K562 (cell line): ENCODE measurements at regions not wholly inside any gene's neighbourhood (a gene's known extent, or its start where the extent isn't known, plus 50 kb on each side); places are given as distances from the start of the nearest gene placed in this dataset.

Source experiments
- ATAC-seq: fragments of 200-7000 bp; cut with Tn5 transposase; 3 replicates; pipeline ENCODE4 v1.9.1; 2020; ENCODE audit warnings: moderate library complexity
- BruUV-seq: library from RNA; stranded (reverse); fragments of 400-500 nt; replicated peaks from 2 replicates; lab custom pipeline; 2021; lab: Mats Ljungman, UMichigan
- CTCF ChIA-PET: fragments of 300-600 bp; formaldehyde crosslinking; extraction: SDS; loops from one replicate; lab custom pipeline; 2021; ENCODE audit warnings: low intra/inter-chr PET ratio; lab: Yijun Ruan, JAX
- POLR2A ChIA-PET: fragments of 300-600, 350-650 bp; sonication (Branson Sonifier 250); formaldehyde crosslinking; extraction: SDS; loops from one replicate; lab custom pipeline; 2021; ENCODE audit warnings: antibody characterized with exemption, inconsistent platforms; lab: Yijun Ruan, JAX
- DNase-seq, 4 experiments: peaks; one replicate each; pipeline versions ENCODE4 v3.0.0 to v3.0.0-alpha.2; 2011 to 2018; ENCODE audit warnings: low spot score in 3 of 4, mixed read lengths in 3 of 4; ENCODE audit errors: extremely low read depth in 1 of 4
- FAIRE-seq: peaks from 2 replicates; lab custom pipeline; 2011; peaks lifted over from hg19 to GRCh38; lab: Jason Lieb, UNC
- H2AFZ ChIP-seq: 2 replicates; pipeline ENCODE4 v1.6.0; 2011; ENCODE audit warnings: low read depth, low read length, control low read depth, inconsistent platforms
- H3K27ac ChIP-seq: fragments of 200-600 bp; 3 replicates; pipeline ENCODE4 v1.8.0; 2011; ENCODE audit warnings: low read depth, mild to moderate bottlenecking, control low read depth, inconsistent platforms, low read length, moderate library complexity, mixed read lengths; ENCODE audit errors: extremely low read depth
- H3K27me3 ChIP-seq, 2 experiments: fragments of 300-600 bp in 1 of 2; 2 replicates in 1 of 2; 3 replicates in 1 of 2; pipeline versions ENCODE4 v1.6.0 to v1.8.0; 2011; ENCODE audit warnings: inconsistent platforms in 2 of 2, low read length in 2 of 2, mild to moderate bottlenecking in 1 of 2, mixed read lengths in 1 of 2, moderate library complexity in 1 of 2; ENCODE audit not compliant: control insufficient read depth in 2 of 2, insufficient read depth in 2 of 2
- H3K36me3 ChIP-seq: fragments of 300-600 bp; 3 replicates; pipeline ENCODE4 v1.8.0; 2011; ENCODE audit warnings: mild to moderate bottlenecking, low read length, inconsistent platforms; ENCODE audit not compliant: control insufficient read depth, insufficient read depth
- H3K4me1 ChIP-seq, 2 experiments: fragments of 200-600 bp in 1 of 2; replicated peaks in 1 of 2; 2 replicates in 1 of 2; 3 replicates in 1 of 2; pipeline versions ENCODE4 v1.5.1 to v1.8.0; 2011; ENCODE audit warnings: inconsistent platforms in 2 of 2, low read length in 2 of 2, mild to moderate bottlenecking in 1 of 2, mixed read lengths in 1 of 2, moderate library complexity in 1 of 2; ENCODE audit not compliant: control insufficient read depth in 2 of 2, insufficient read depth in 2 of 2
- H3K4me2 ChIP-seq: 2 replicates; pipeline ENCODE4 v1.6.1; 2011; ENCODE audit warnings: low read length, control low read depth, inconsistent platforms, mixed read lengths; ENCODE audit not compliant: insufficient read depth
- H3K4me3 ChIP-seq: fragments of 200-600 bp; sonication (generic), shearing (Covaris generic); 2 replicates; pipeline ENCODE4 v1.5.1; 2016; ENCODE audit warnings: control low read depth, inconsistent platforms
- H3K79me2 ChIP-seq: fragments of 200-600 bp; 3 replicates; pipeline ENCODE4 v1.8.0; 2011; ENCODE audit warnings: low read length, inconsistent platforms; ENCODE audit not compliant: control insufficient read depth, insufficient read depth
- H3K9ac ChIP-seq, 2 experiments: 2 replicates each; pipeline versions ENCODE4 v1.6.0 to v1.6.1; 2011; ENCODE audit warnings: low read depth in 2 of 2, low read length in 2 of 2, control low read depth in 1 of 2, inconsistent platforms in 1 of 2, mild to moderate bottlenecking in 1 of 2, mixed read lengths in 1 of 2; ENCODE audit not compliant: insufficient read depth in 1 of 2
- H3K9me1 ChIP-seq: one replicate; pipeline ENCODE4 v1.6.0; 2011; ENCODE audit warnings: inconsistent platforms, mild to moderate bottlenecking, low read length, moderate library complexity; ENCODE audit not compliant: control insufficient read depth, insufficient read depth
- H3K9me3 ChIP-seq: replicated peaks from 2 replicates; pipeline ENCODE4 v1.5.1; 2011; ENCODE audit warnings: low read depth, low read length, inconsistent platforms; ENCODE audit not compliant: control insufficient read depth, insufficient read depth
- H4K20me1 ChIP-seq: replicated peaks from 2 replicates; pipeline ENCODE4 v1.6.1; 2011; ENCODE audit warnings: low read length, inconsistent platforms, mixed read lengths; ENCODE audit not compliant: control insufficient read depth, insufficient read depth
- AFF4 ChIP-seq: sonication (generic); formaldehyde crosslinking; IDR thresholded peaks from 2 replicates; pipeline ENCODE4 v1.8.0; 2023; ENCODE audit warnings: mild to moderate bottlenecking, missing genetic modification reagents
- ARID1B ChIP-seq: fragments of 450-650 bp; IDR thresholded peaks from 2 replicates; pipeline ENCODE4 v1.6.1; 2016; ENCODE audit warnings: antibody characterized with exemption, mild to moderate bottlenecking, inconsistent platforms
- CBFA2T2 ChIP-seq: fragments of 450-650 bp; conservative IDR thresholded peaks from 2 replicates; pipeline ENCODE4 v1.6.1; 2017; ENCODE audit warnings: mild to moderate bottlenecking
- CTBP1 ChIP-seq: fragments of 450-650 bp; IDR thresholded peaks from 2 replicates; pipeline ENCODE4 v1.6.1; 2016; ENCODE audit warnings: borderline replicate concordance
- E2F1 ChIP-seq: sonication (generic); formaldehyde crosslinking; IDR thresholded peaks from 2 replicates; pipeline ENCODE4 v1.8.1; 2023; ENCODE audit warnings: mild to moderate bottlenecking, missing genetic modification reagents, moderate library complexity
- E4F1 ChIP-seq: fragments of 250-450 bp; sonication (Bioruptor Pico); IDR thresholded peaks from 2 replicates; pipeline ENCODE4 v1.5.0; 2021; ENCODE audit warnings: mild to moderate bottlenecking, borderline replicate concordance
- FOXJ2 ChIP-seq: fragments of 200-800 bp; sonication (Bioruptor generic); IDR thresholded peaks from 2 replicates; pipeline ENCODE4 v1.6.1; 2016; ENCODE audit warnings: missing genetic modification characterization, missing compliant biosample characterization
- JUN ChIP-seq, 2 experiments: sonication (generic) in 1 of 2; formaldehyde crosslinking in 1 of 2; IDR thresholded peaks; 2 replicates each; pipeline versions ENCODE4 v1.6.1 to v1.8.0; 2012 to 2022; ENCODE audit warnings: borderline replicate concordance in 2 of 2, mild to moderate bottlenecking in 2 of 2, improper control_type of control experiment in 1 of 2, low read depth in 1 of 2, low read length in 1 of 2, missing genetic modification reagents in 1 of 2
- PHB2 ChIP-seq: fragments of 450-650 bp; IDR thresholded peaks from 2 replicates; pipeline ENCODE4 v1.6.1; 2017; ENCODE audit warnings: low read depth
- RBFOX2 ChIP-seq: fragments of 200-400 bp; formaldehyde crosslinking; IDR thresholded peaks from 2 replicates; pipeline ENCODE4 v1.6.1; 2017; ENCODE audit warnings: low read depth, mild to moderate bottlenecking, low read length, moderate library complexity
- TCF7L2 ChIP-seq: fragments of 150-350 bp; IDR thresholded peaks from 2 replicates; pipeline ENCODE4 v1.6.1; 2016; ENCODE audit warnings: low read depth, mild to moderate bottlenecking, low read length, moderate library complexity
- TEAD4 ChIP-seq, 2 experiments: sonication (generic) in 1 of 2; formaldehyde crosslinking in 1 of 2; IDR thresholded peaks; 2 replicates each; pipeline versions ENCODE4 v1.6.1 to v1.8.0; 2012 to 2022; ENCODE audit warnings: borderline replicate concordance in 1 of 2, inconsistent platforms in 1 of 2, low read length in 1 of 2, mild to moderate bottlenecking in 1 of 2, missing genetic modification reagents in 1 of 2
- THRAP3 ChIP-seq: fragments of 450-650 bp; IDR thresholded peaks from 2 replicates; pipeline ENCODE4 v1.6.1; 2016; ENCODE audit warnings: mild to moderate bottlenecking, inconsistent platforms, borderline replicate concordance
- ZNF445 ChIP-seq: fragments of 250-450 bp; sonication (Bioruptor Pico); IDR thresholded peaks from 2 replicates; pipeline ENCODE4 v1.4.0; 2020; ENCODE audit warnings: low read depth, mild to moderate bottlenecking, moderate library complexity
- WGBS: fragments of 100-300 bp; shearing (Covaris generic); methylation state at CpG from one replicate; pipeline ENCODE4 v1.1.6; 2016; ENCODE audit warnings: low coverage, mixed read lengths; ENCODE audit not compliant: insufficient coverage; ENCODE audit errors: missing lambda C conversion rate; 5-methylcytosine and 5-hydroxymethylcytosine counted together
- in situ Hi-C: fragments of 300-500 bp; cut with MboI; formaldehyde crosslinking; loops from 4 replicates; pipeline ENCODE4 v1.15.0; 2018; ENCODE audit warnings: inconsistent platforms, mixed read lengths
- intact Hi-C: fragments of 100-400 bp; cut with micrococcal nuclease; formaldehyde crosslinking; loops from 2 replicates; pipeline ENCODE4 v1.14.2; 2022

- TF ChIP-seq CBFA2T2: no peak
Observed at GRCh38 chrX:16063141-16063540, 60.2 kb upstream of the GRPR start (continued).

GRCh38 chrX:16061296-16061695, 62.1 kb upstream of the GRPR start:
- FAIRE-seq: no peak
- POLR2A ChIA-PET: no interaction called here
- ATAC-seq: no peak
- no peak for TF ChIP-seq ZNF445 (CRISPR knock-in tag)
- TF ChIP-seq AFF4 (CRISPR knock-in tag): no peak
- no peak for TF ChIP-seq FOXJ2 (tag)
- TF ChIP-seq TCF7L2: no peak
- TF ChIP-seq TEAD4 (IDR thresholded peaks at IDR 0.05; ENCODE audit: low read length): no peak
- no peak for TF ChIP-seq TEAD4 (CRISPR knock-in tag; IDR thresholded peaks at IDR 0.05; ENCODE audit: borderline replicate concordance)
- TF ChIP-seq JUN (IDR thresholded peaks at IDR 0.05; ENCODE audit: borderline replicate concordance, low read depth, low read length): no peak
- TF ChIP-seq JUN (CRISPR knock-in tag; IDR thresholded peaks at IDR 0.05; ENCODE audit: borderline replicate concordance): no peak
- no peak for TF ChIP-seq RBFOX2
- TF ChIP-seq E4F1: no peak
- no peak for TF ChIP-seq E2F1 (CRISPR knock-in tag)
- TF ChIP-seq PHB2: no peak
- TF ChIP-seq ARID1B: no peak
- TF ChIP-seq CTBP1: no peak
- no peak for TF ChIP-seq THRAP3

More at GRCh38 chrX:16061296-16061695, 62.1 kb upstream of the GRPR start:
- intact Hi-C loops (no loop called here), in situ Hi-C loops (no loop called here)
- no peak overlapping the region for H3K27ac ChIP-seq
- H3K79me2 ChIP-seq: no peaks in the 10 kb centered on the region
- no peak overlapping the region for H3K4me2 ChIP-seq
- H3K4me1 ChIP-seq: no peaks in the 10 kb centered on the region
- CTCF ChIA-PET: no interaction called here
- no peaks in the 10 kb centered on the region for H4K20me1 ChIP-seq
- no TSS peak for BruUV-seq
- H3K9ac ChIP-seq: no peak overlapping the region
- no peaks in the 10 kb centered on the region for H3K27me3 ChIP-seq
- no peaks in the 10 kb centered on the region for H3K9me3 ChIP-seq
- no peak overlapping the region for H2AFZ ChIP-seq
- H3K4me3 ChIP-seq: no peak overlapping the region
- no peaks in the 10 kb centered on the region for H3K36me3 ChIP-seq
- whole genome bisulfite sequencing: 17% methylated on average over 3 of the region's 3 CpGs
- no peaks in the 10 kb centered on the region for H3K9me1 ChIP-seq
- no peak for DNase-seq
